ENCODE measurements at regions not wholly inside any gene's neighbourhood (a gene's known extent, or its start where the extent isn't known, plus 50 kb on each side); places are given as distances from the start of the nearest gene placed in this dataset.

DNA sequence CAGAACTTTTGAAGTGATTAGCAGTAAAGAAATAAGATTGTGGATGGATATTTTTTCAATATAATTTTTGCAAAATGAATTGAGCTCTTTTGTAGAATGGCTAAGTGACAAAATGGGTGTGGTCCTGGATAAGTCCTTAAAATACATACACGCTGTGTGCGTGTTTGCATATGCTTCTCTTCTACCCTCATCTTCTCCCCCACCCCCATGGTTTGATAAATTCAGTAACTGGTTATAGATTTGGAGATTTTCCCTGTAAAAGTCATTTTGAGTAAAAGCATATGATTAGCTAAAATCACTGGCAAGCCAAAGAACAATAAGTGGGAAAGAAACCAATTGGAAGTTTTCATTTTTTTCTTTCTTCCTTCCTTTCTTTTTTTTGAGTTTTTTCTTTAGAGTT lies 453.9 kb upstream of the MDFIC2 start:
- Mint-ChIP-seq H3K27me3 (ENCODE audit: insufficient read depth, unreplicated experiment) (peaks cover 66% of the 10 kb centered on the region), H3K36me3 (ENCODE audit: insufficient read depth, unreplicated experiment) (no peaks in the 10 kb centered on the region), H3K4me1 (ENCODE audit: insufficient read depth, unreplicated experiment) (no peaks in the 10 kb centered on the region), H3K9me3 (ENCODE audit: unreplicated experiment) (no peaks in the 10 kb centered on the region), H3K4me3 (ENCODE audit: unreplicated experiment) (no peak overlapping the region), H3K27ac (ENCODE audit: low read depth, unreplicated experiment) (no peak overlapping the region)
- intact Hi-C loops (cut with micrococcal nuclease): no loop called here
- TF ChIP-seq, protein P1, sequence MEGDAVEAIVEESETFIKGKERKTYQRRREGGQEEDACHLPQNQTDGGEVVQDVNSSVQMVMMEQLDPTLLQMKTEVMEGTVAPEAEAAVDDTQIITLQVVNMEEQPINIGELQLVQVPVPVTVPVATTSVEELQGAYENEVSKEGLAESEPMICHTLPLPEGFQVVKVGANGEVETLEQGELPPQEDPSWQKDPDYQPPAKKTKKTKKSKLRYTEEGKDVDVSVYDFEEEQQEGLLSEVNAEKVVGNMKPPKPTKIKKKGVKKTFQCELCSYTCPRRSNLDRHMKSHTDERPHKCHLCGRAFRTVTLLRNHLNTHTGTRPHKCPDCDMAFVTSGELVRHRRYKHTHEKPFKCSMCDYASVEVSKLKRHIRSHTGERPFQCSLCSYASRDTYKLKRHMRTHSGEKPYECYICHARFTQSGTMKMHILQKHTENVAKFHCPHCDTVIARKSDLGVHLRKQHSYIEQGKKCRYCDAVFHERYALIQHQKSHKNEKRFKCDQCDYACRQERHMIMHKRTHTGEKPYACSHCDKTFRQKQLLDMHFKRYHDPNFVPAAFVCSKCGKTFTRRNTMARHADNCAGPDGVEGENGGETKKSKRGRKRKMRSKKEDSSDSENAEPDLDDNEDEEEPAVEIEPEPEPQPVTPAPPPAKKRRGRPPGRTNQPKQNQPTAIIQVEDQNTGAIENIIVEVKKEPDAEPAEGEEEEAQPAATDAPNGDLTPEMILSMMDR (IDR thresholded peaks at IDR 0.05; ENCODE audit: unreplicated experiment): no peak
- ChIA-PET CTCF (interaction anchor here (0.7 kb wide), 1 partner anchor 14 kb away, joined by 3 read pairs; no protein-coding TSS in a partner anchor), POLR2A (no interaction called here)
- DNase-seq (ENCODE audit: unreplicated experiment): no peak
- BruUV-seq (replicated peaks): no TSS peak

DNA sequence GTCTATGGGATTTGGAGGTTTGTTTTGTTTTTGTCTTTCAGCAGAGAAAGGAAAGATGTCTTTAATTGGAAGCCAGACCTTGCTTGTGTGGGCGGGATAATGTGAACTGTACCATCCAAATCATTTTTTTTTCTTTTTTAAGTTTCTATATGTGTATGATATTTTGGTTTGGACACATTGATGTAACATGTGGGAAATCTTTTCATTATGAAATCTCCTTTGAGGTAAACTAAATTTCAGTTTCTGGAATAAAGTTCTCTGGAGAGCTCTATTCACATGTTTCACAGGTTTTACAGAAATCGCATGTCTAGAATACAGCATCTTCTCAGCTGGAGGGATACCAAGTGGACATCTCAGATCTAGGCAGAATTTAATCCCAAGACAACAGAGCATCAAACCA lies 451.5 kb upstream of the MDFIC2 start:
- H3K36me3 Mint-ChIP-seq (ENCODE audit: insufficient read depth, unreplicated experiment): no peaks in the 10 kb centered on the region
- no peak for DNase-seq (ENCODE audit: unreplicated experiment)
- no peaks in the 10 kb centered on the region for H3K9me3 Mint-ChIP-seq (ENCODE audit: unreplicated experiment)
- BruUV-seq (replicated peaks): no TSS peak
- ChIA-PET POLR2A (no interaction called here), CTCF (no interaction called here)
- no peak overlapping the region for H3K27ac Mint-ChIP-seq (ENCODE audit: low read depth, unreplicated experiment)
- no peaks in the 10 kb centered on the region for H3K4me1 Mint-ChIP-seq (ENCODE audit: insufficient read depth, unreplicated experiment)
- peaks cover 42% of the 10 kb centered on the region for H3K27me3 Mint-ChIP-seq (ENCODE audit: insufficient read depth, unreplicated experiment)
- H3K4me3 Mint-ChIP-seq (ENCODE audit: unreplicated experiment): no peak overlapping the region
- TF ChIP-seq, protein P1 (IDR thresholded peaks at IDR 0.05; ENCODE audit: unreplicated experiment): no peak
- intact Hi-C loops (cut with micrococcal nuclease): no loop called here

DNA sequence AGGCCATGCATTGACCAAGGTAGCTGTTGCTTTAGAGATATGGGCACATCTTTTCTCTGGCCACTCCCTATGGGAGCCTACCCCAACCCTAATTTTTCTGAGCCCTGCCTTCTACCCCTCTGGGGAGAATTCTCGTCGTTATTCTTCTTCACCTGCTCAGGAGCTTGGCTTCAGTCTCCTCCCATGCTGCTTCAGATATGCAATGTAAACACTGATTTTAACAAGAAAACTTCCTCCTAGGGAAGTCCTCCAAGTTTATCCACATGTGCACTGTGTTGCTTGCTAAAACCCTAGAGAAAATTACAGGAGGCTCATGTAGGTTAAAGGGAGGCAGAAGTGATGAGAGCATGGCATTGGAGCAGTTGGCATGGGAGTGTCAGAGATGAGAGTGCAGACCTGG lies 445.2 kb upstream of the MDFIC2 start:
- H3K27me3 Mint-ChIP-seq (ENCODE audit: insufficient read depth, unreplicated experiment): peaks cover 20% of the 10 kb centered on the region
- H3K9me3 Mint-ChIP-seq (ENCODE audit: unreplicated experiment): no peaks in the 10 kb centered on the region
- peaks cover 11% of the 10 kb centered on the region for H3K4me1 Mint-ChIP-seq (ENCODE audit: insufficient read depth, unreplicated experiment)
- H3K27ac Mint-ChIP-seq (ENCODE audit: low read depth, unreplicated experiment): no peak overlapping the region
- POLR2A ChIA-PET: no interaction called here
- intact Hi-C loops (cut with micrococcal nuclease): no loop called here
- TF ChIP-seq, protein P1 (IDR thresholded peaks at IDR 0.05; ENCODE audit: unreplicated experiment): no peak
- no peaks in the 10 kb centered on the region for H3K36me3 Mint-ChIP-seq (ENCODE audit: insufficient read depth, unreplicated experiment)
- no peak overlapping the region for H3K4me3 Mint-ChIP-seq (ENCODE audit: unreplicated experiment)
- CTCF ChIA-PET: no interaction called here
- no peak for DNase-seq (ENCODE audit: unreplicated experiment)
- no TSS peak for BruUV-seq (replicated peaks)

DNA sequence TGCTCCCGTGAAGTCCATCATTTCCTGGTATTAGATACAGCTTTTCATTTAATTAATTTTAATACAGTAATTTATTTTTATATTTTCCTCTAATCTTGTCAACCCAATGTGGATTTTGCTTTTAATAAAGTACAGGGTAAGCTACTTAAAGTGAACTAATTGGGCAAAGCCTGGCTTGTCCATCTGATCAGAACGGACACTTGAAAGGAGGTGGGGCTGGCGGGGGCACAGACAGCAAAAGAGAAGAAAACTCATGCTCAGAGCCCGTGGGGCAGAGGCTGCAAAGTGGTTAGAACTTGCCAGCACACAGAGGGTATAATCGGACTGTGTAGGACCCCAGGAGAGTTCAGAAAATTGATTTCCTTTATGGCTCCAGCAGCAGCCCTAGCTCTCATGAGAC lies 443.1 kb upstream of the MDFIC2 start:
- Mint-ChIP-seq H3K4me3 (ENCODE audit: unreplicated experiment) (no peak overlapping the region), H3K9me3 (ENCODE audit: unreplicated experiment) (no peaks in the 10 kb centered on the region), H3K27ac (ENCODE audit: low read depth, unreplicated experiment) (no peak overlapping the region), H3K4me1 (ENCODE audit: insufficient read depth, unreplicated experiment) (peaks cover 11% of the 10 kb centered on the region), H3K27me3 (ENCODE audit: insufficient read depth, unreplicated experiment) (peaks cover 41% of the 10 kb centered on the region), H3K36me3 (ENCODE audit: insufficient read depth, unreplicated experiment) (no peaks in the 10 kb centered on the region)
- intact Hi-C loops (cut with micrococcal nuclease): no loop called here
- POLR2A ChIA-PET: no interaction called here
- DNase-seq (ENCODE audit: unreplicated experiment): no peak
- no TSS peak for BruUV-seq (replicated peaks)
- TF ChIP-seq, protein P1 (IDR thresholded peaks at IDR 0.05; ENCODE audit: unreplicated experiment): no peak
- CTCF ChIA-PET: no interaction called here
